ELF-1 (cell line): ENCODE measurements at regions not wholly inside any gene's neighbourhood (a gene's known extent, or its start where the extent isn't known, plus 50 kb on each side); places are given as distances from the start of the nearest gene placed in this dataset.
A peak's percentile ranks its signal among the peaks of the same experiment; 100 is the strongest.
"Not testable (repeated sequence)": the region's sequence is repeated elsewhere in the genome, so short reads cannot be mapped to it uniquely, and the experiment has no call there.

ENCODE experiments used
- DNase-seq: peaks from one replicate; pipeline ENCODE4 v3.0.0-alpha.2; 2016; ENCODE audit warnings: low read depth, low spot score

DNA sequence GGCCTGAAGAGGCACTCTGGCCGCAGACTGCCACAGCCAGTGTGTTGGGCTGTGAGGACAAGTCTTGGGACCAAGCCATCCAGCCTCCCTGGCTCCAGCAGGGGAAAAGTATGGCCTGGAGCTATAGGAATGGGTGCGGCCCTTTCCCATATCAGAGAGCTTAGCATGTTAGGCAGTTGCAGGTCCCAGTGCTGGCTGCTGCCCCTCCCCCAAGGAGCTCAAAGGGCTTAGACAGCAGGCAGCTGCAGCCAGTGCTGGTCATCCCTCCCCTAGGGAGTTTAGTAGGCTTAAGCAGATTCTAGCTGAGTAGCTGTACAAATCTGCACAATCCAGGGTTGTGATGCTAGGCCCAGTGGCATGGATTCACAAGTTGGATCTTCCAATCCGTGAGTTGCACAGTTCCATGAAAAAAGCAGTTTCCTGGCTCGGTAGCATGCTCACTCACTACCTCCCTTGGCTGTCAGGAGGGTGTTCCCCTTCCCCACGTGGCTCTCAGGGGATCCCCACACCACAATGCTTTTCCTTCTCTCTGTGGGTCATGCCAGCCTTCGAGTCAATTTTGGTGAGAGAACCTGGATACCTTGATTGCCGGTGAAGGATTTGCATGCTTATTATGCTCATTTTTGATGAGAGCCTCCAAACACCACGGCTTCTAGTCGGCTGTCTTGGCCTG, 1490.8 kb downstream of the BRINP3 start:
- DNase-seq, result peak; percentile 89

DNA sequence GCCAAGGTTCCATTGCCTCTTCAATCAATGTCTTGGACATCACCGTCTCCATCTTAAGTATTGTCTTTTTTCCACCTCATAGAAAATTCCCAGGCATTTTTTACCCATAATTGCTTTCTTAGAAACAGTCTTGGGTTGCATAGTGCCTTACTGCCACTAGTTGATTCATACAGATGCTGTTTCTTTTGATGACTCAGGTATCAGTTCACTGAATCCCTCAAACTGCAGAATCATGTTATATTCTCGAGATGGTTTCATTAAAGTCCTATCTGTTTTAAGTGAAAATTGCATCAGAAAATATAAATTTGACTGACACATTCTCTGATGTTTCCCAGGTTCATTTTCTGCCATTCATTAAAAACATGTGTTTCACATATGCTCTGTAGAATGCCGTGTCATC, 1489.1 kb downstream of the BRINP3 start:
- no peak for DNase-seq

DNA sequence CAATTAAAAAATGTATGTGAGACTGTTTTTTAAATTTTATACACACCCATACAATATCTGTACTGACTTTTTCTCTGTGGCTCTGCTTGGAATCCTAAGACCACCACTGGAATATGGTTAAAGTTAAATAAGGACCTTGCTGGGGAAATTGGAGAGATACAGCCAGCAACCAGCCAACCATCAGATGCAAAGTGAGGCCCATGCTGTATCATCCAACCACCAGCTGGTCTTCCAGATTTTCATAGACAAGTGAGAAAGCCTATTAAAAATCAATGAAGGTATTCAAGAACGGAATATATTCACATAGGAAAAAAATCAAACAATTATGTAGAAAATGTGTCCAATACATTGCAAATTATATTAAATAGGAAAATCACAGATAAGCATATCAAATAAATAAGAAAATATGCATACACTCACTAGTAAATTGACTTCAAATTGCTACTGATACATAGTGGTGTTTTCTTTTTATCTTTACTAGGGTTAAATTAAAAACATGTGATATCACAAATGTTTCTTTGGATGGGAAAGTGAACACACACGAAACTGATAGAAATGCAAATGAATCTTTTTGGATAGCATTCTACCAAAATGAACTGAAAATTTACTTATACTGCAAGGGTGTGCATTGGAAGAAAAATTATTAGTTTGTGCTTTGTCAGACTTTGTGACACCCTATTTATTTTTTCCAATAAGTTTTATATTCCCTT, 1486.3 kb downstream of the BRINP3 start:
- DNase-seq, result no peak

DNA sequence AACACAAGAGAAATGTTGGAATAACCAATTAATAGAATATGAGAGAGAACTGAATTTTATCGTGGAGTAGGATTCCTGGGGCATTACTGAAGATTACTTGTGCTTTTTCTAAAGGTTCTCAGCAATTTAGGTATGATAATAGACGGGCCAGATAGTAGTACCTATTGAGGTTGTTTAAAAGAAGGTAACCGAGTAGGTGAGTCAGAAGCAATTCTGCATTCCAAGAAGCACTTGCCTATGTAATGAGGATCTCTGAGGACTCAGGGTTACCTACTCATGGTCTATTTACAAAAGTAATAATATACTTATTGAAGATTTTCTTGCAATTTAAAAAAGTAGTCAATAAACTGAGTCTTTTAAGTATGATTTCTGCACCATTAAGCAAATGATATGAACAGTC, 1469.8 kb downstream of the BRINP3 start:
- no peak for DNase-seq

DNA sequence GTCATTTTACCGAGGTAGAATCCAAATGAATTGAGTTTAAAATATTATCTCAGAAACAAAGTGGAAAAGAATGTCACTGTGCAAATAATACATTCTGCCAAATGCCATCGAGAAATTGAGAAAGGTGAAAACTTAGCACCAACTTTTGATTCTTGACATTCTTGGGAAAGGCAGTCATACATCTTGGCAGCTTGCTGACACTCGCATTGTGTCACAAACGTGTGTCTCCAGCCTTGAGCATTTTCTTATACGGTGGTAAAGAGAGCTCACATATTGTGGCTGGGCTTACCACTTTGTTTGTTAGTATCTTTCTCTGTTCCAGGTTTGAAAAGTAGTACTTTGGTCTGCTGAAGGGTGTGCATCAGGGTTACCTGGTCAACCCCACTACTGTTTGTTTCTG, 1456.1 kb downstream of the BRINP3 start:
- DNase-seq, result no peak

DNA sequence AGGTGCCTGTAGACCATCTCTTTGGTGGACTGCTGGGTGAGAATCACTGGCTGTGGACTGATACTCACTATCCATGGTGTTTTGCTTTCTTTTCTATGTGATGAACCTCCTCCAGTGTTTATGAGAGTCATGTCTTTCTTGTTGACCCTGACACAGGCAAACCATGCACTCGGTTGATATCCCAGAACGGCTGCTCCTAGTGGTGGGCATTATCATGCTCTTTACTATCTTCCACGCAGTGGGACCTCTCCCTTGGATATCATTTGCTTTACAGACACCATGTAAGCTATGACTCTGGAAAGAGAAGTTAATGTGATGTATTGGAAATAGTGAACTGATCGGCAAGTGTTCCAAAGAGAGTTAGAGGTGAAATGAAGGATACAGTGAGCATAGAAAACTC, 1455.6 kb downstream of the BRINP3 start:
- no peak for DNase-seq

DNA sequence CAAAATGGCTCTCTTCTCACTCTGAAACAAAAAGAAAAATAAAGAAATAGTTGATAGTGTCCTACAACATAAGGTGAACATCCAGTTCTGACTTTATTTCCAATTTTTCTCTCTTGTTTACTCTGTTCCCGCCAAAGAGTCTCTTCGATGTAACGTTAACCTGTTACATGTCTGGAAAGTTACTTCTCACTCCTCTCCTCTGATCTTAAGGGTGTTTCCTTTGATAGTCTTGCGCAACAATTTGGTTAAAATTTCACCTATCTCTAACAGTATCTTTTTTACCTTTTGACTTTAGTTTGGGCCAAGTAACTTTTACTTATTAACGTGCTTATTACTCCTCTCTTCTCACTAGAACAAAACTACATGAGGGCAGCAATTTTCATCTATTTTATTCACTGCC, 1450.2 kb downstream of the BRINP3 start:
- DNase-seq, result no peak

DNA sequence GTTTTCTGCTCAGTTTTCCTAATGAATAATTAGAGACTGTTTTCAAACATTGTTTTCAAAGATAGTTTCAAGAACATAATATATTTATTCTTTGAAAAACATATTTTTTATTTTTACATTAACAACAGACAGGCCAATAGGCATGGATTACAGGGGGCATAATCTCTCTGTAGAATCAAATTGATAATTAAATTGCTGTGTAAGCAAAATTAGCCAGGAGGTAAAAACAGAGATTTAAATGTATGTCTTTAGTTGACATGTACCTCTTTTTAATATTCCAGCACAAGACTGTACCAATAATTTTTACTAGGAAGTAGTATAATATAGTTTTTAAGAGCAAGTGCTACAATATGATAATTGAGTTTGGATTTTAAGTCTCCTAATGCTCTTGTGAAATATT, 1444.5 kb downstream of the BRINP3 start:
- DNase-seq, result no peak

DNA sequence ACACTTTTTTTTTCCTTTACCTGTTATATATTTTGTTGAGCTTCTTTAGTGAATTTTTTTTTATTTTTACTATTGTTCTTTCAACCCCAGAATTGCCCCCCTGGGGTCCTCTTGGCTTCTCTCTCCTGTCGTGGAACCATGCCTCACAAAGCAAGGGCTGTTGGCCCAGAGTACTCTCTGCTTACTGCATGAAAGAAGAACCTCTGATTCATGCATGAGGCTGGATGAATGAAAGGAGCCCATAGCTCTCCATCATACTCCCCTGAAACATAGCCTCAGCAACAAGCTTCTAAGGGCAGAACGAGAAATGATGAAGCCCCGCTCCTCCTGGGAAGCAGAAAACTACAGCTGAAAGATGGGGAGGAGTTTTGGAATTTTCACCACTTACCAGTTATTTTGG, 1441.0 kb downstream of the BRINP3 start:
- no peak for DNase-seq

DNA sequence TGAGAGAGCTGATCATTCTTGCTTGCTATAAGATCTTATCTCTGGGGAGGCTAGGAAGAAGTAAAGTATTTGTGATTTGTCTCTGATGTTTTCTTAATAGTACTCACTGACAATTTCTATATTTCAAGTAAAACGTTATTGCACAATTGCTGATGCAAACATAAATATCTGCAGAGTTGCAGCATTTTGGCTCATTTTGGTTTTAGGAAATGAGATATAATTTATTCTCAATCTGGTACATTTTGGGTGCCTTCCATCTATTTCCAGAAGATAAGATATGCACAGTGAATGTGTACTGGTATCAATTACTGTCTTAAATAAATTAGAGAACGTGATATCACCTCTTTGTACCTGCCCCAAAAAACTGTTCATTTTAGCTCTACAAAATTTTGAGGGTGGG, 1431.5 kb downstream of the BRINP3 start:
- no peak for DNase-seq

DNA sequence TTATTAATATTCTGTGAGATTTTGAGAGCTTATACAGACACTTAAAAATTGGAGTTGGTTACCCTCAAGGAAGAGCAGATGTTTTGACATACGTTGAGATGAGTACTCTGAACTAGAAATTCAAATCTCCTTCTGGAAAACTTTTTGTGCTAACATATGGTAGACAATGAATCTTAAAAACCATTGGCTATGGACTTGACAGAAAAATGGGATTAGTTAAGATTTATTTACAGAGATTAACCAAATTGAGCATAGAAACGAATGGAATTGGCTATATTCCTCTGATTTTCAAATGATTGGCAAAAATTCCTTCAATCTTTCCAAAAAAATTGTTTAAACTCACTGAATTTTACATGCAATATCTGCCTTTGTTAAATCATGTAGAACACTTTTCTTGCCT, 1392.9 kb downstream of the BRINP3 start:
- no peak for DNase-seq

DNA sequence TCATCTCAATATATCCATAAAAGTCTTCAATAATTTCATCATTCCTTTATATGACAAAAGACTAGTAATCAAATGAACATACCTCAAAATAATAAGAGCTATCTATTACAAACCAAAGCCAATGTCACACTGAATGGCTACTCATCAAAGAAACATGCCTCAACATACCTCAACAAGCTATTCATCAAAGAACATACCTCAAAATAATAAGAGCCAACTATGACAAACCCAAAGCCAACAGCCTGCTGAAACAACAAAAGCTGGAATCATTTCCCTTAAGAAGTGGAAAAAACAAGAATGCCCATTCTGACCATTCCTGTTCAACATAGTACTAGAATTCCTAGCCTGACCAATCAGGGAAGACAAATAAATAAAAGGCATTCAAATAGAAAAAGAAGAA, 1373.7 kb downstream of the BRINP3 start:
- no peak for DNase-seq

DNA sequence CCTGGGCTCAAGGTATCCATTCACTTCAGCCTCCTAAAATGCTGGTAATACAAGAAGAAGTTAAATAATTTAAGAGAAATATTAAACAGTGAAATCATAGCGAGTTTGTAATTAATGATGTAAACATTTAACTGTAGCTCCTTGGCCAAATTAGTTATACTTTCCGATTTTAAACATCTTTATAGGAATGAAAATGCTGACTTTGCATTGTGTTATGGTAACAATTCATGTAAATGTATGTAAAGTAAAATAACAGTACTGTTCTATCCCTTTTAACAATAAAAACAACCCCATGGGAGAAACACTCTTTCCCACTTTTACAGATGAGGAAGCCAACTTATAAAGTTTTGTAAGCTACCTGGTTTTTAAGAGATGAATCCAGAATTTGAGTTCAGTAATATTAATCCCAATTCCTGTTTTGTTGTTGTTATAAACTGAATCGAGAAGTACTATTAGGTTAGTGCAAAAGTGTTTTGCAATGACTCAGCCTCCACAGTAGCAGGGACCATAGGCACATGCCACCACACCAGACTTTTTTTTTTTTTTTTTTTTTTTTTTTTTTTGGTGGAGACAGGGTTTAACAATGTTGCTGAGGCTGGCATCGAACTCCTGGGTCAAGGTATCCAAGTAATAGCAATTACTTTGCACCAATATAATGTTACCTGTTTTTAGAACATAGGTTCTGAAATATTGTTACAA, 1360.4 kb downstream of the BRINP3 start:
- DNase-seq, result no peak

DNA sequence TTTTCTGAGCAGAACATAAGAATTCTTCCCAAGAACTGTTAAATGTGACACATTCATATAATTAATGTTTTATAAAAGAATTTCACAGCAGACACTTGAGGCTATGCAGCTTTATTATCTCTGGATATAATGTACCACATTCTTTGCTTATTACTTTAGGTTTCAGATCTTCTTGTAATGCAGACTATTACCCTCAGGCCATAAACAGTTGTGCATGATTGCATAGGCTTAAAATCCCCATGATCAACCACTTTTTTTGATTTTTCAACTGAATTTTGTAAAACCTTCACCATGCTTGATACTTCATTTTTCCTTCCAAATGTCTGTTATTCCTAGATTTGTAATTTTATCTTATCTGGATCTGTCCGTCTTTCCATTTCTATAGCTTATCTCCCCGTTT, 1355.7 kb downstream of the BRINP3 start:
- DNase-seq, result no peak

DNA sequence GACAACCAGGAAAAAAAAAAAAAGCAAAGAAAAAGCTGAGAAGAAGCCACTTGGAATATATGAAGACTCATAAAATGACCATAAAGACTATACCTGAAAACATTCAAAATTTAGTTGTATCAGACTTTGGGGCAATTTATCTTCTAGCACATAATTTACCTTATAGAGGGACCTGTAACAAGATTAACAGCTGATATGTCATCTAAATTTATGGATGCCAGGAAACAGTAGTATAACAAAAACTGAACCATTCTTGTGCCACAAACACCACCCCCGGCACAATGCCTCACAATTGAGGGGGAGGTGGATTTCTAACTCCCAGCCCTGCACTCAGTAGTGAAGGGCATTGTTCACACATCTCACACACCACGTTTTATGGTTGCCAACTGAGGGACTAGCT, 1352.0 kb downstream of the BRINP3 start:
- DNase-seq, result no peak

DNA sequence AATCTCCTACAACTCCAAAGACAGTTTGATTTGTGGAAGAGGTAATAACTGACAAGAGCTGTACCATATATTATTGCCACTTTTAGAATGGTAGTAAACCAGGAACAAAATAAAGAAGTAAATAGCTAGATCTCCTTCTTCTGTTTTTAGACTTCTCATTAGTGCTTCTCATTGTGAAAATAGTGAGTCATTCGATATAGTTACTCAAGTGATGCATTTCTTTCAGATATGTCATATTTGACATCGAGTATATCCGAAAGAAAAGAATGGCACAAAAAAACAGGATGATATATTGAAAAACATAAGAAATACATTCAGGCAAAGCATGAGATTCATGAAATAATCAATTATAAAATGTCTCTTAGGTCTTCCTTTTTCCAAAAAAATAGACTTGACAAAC, 1346.1 kb downstream of the BRINP3 start:
- DNase-seq, result no peak

DNA sequence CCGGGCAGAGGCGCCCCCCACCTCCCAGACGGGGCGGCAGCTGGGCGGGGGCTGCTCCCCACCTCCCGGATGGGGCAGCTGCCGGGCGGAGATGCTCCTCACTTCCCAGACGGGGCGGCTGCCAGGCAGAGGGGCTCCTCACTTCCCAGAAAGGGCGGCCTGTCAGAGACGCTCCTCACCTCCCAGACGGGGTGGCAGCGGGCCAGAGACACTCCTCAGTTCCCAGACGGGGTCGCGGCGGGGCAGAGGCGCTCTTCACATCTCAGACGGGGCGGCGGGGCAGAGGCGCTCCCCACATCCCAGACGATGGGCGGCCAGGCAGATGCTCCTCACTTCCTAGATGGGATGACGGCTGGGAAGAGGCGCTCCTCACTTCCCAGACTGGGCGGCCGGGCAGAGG, 1337.9 kb downstream of the BRINP3 start:
- DNase-seq, result not testable (repeated sequence)

DNA sequence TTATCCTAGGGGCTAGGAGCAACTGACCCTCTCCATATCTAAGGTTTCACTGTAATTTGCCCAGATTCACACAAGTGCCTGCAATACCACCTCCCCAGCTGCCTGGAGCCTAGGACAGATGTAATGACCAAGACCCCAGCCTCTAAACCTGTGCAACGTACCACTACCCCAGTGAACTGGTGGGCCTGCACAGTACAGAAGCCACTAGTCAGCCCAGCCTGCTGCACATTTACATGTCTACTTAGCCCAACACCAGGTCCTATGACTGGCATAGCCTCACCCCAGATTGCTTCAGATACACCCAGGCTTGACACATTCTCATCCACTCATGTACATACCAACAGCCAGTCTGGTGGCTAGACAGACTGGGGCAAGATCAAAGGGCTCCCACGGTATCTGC, 1336.6 kb downstream of the BRINP3 start:
- no peak for DNase-seq

DNA sequence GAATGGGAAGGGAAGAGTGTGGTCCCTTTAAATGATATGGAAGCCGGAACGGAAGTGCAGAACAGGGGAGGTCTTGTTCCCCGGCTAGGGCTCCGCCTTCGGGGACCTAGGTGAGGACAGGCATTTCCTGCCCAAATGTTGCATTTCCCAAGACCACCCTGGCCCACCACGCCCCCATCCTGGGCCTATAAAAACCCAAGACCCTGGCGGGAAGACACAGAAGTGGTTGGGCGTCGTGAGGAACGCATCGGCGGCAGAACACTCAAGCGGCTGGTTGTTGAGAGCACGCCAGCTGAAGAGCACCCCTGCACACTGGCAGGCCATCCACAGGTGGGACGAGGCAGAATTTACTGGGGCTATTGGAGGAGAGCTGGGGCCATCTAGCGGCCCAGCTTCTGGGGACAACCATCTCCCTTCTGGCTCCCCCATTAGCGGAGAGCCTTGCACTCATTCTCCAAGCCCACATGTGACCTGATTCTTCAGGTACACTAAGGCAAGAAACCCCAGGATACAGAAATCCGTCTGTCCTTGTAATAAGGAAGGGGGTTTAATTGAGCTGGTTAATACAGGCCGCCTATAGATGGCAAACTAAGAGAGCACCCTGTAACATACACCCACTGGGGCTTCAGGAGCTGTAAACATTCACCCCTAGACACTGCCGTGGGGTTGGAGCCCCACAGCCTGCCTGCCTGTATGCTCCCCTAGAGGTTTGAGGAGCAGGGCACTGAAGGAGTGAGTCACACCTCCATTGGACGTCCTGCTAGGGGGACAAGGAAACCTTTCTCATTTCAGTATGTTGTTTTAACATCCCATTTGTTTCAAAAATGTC, 1327.9 kb downstream of the BRINP3 start:
- peak; percentile 58 for DNase-seq

DNA sequence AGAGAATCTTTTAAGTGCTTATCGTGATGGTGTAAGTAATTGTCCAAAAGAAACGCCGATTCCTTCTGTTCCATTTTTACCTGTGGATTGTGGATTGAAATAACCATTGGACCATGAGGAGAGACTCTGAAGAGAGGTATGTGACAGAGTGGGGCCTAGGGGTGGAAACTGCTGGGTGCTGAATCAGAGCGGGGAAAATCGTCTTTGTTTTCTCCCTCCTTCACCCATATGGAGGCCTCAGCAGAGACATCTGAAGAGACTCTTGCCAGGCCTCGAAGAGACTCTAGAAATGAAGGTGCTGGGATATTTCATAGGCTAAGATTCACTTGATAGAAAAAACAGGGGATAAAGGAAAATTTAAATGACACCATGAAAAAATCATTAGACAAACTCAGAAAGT, 1327.0 kb downstream of the BRINP3 start:
- no peak for DNase-seq

DNA sequence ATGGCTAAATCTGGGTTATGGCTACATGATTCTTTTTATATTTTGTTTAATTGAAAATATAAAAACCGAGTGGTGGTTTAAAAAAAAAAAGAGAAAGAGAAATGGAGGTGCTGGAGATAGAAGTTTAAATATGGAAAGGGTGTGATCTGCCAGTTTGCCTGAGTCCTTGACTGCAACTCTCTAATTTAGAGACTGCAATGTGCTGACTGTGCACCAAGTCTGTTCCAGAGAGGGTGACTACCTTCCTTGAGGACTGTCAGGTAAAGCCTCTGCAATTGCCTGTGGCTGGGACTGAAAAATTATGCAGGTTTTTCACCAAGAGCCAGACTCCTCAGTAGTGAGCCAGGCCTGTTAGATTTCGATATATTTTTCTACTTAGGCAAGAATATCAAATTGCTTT, 1326.3 kb downstream of the BRINP3 start:
- no peak for DNase-seq

DNA sequence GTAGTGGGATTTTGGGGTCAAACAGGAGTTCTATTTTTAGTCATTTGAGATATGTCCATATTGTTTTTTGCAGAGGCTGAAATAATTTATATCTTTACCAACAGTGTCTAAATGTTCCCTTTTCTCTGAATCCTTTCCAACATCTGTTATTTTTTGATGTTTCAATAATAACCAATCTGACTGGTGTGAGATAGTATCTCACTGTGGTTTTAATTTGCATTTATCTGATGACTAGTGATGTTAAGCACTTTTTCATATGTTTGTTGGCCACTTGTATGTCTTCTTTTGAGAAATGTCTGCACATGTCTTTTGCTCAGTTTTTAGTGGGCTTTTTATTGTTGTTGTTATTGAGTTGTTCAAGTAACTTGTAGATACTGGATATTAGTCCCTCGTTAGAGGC, 1325.0 kb downstream of the BRINP3 start:
- no peak for DNase-seq
